ENCODE measurements at regions not wholly inside any gene's neighbourhood (a gene's known extent, or its start where the extent isn't known, plus 50 kb on each side); places are given as distances from the start of the nearest gene placed in this dataset.

- Mint-ChIP-seq H3K4me3 (no peak overlapping the region), H3K4me1 (peaks cover 23% of the 10 kb centered on the region), H3K27ac (no peak overlapping the region), H3K9me3 (no peaks in the 10 kb centered on the region), H3K27me3 (ENCODE audit: low read depth) (no peaks in the 10 kb centered on the region), H3K36me3 (ENCODE audit: low read depth) (no peaks in the 10 kb centered on the region)
- TF ChIP-seq, protein P1, sequence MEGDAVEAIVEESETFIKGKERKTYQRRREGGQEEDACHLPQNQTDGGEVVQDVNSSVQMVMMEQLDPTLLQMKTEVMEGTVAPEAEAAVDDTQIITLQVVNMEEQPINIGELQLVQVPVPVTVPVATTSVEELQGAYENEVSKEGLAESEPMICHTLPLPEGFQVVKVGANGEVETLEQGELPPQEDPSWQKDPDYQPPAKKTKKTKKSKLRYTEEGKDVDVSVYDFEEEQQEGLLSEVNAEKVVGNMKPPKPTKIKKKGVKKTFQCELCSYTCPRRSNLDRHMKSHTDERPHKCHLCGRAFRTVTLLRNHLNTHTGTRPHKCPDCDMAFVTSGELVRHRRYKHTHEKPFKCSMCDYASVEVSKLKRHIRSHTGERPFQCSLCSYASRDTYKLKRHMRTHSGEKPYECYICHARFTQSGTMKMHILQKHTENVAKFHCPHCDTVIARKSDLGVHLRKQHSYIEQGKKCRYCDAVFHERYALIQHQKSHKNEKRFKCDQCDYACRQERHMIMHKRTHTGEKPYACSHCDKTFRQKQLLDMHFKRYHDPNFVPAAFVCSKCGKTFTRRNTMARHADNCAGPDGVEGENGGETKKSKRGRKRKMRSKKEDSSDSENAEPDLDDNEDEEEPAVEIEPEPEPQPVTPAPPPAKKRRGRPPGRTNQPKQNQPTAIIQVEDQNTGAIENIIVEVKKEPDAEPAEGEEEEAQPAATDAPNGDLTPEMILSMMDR (IDR thresholded peaks at IDR 0.05; ENCODE audit: unreplicated experiment in 3 of 3) = no peak
Observed at GRCh38 chr4:110675426-110675825, 52.5 kb upstream of the PITX2 start.

DNA sequence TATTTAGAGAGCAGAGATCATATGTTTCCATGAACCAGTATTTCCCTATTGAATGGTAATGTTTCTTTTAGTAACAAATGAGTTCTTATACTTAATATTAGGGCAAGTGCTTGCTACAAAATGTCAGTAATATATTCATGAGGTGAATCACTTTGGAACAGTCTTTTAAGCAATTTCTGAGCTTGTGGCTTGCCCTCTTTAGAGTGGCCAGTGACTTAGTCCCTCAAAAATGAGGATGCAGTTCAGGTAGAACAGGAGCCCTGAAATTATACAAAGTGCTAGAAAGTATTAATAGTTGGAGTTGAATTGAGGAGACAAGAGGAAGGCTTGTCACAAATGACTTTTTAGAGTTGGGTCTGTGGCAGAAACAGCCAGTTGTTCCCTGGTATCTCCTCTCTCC, 53.4 kb upstream of the PITX2 start:
- TF ChIP-seq, protein P1 (IDR thresholded peaks at IDR 0.05; ENCODE audit: unreplicated experiment in 3 of 3) = no peak
- Mint-ChIP-seq H3K9me3 (no peaks in the 10 kb centered on the region), H3K27me3 (ENCODE audit: low read depth) (no peaks in the 10 kb centered on the region), H3K4me1 (peaks cover 29% of the 10 kb centered on the region), H3K36me3 (ENCODE audit: low read depth) (no peaks in the 10 kb centered on the region), H3K27ac (no peak overlapping the region), H3K4me3 (no peak overlapping the region)

DNA sequence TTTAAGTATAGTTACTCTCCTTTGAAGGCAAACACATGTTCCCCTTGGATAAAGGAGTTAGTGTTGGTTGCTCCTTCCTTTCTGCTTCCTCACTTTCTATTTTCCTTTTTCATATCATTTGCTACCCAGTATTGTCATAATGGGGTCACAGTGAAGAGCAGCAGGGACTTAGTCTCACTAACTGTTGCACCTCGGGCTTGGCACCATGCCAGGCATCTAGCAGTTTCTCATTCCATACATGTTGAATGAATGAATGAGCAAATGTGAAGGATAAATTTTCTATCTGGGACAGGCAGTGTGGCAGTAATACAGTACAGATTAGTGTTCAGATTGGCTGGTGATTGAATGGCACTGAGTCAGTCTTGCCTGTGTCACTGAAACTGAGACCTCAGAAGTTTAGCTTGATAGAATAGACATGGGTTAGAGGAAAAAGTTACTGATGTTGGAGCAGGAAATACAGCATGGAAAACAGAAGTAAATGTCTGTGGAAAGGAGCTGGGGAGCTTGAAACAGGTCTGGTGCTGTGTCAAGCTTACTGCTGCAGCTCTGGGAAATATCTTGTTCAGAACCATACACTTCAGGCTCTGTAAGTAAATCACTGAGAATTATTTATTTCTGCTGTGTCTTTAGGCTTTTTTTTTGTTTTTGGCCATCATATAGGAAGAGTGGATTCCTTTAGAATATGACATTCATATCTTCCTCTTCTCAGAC, 55.8 kb upstream of the PITX2 start:
- Mint-ChIP-seq H3K4me1 (peaks cover 41% of the 10 kb centered on the region), H3K27me3 (ENCODE audit: low read depth) (no peaks in the 10 kb centered on the region), H3K4me3 (no peak overlapping the region), H3K36me3 (ENCODE audit: low read depth) (no peaks in the 10 kb centered on the region), H3K27ac (peak overlapping the region in 1 of 3 experiments; percentile 20), H3K9me3 (no peaks in the 10 kb centered on the region)
- TF ChIP-seq, protein P1 (IDR thresholded peaks at IDR 0.05; ENCODE audit: unreplicated experiment in 3 of 3) = no peak

DNA sequence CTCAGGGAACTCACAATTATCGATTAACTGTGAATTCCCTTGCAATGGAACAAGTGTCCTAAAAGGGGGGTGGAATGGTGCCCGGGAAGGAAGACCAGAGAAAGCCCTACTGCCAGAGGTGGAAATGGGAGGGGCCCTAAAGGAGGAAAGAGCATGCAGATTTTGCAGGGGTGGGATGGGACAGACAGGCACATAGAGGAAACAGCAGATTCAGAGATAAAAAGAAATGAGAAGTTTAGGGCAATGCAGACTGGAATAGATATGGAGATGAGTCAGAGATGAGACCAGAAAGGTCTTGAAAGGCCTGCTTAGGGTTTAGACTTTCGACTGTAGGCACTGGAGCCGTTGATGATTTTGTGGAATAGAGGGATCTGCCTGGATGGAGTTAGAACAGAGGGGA, 57.4 kb upstream of the PITX2 start:
- H3K36me3 Mint-ChIP-seq (ENCODE audit: low read depth) = no peaks in the 10 kb centered on the region
- peaks cover 49% of the 10 kb centered on the region for H3K4me1 Mint-ChIP-seq
- H3K27me3 Mint-ChIP-seq (ENCODE audit: low read depth) = no peaks in the 10 kb centered on the region

GRCh38 chr4:110681381-110681780, 58.5 kb upstream of the PITX2 start:
- Mint-ChIP-seq H3K4me3 (no peak overlapping the region), H3K4me1 (peaks cover 49% of the 10 kb centered on the region), H3K27me3 (ENCODE audit: low read depth) (no peaks in the 10 kb centered on the region), H3K9me3 (no peaks in the 10 kb centered on the region), H3K27ac (no peak overlapping the region), H3K36me3 (ENCODE audit: low read depth) (no peaks in the 10 kb centered on the region)
- TF ChIP-seq, protein P1 (IDR thresholded peaks at IDR 0.05; ENCODE audit: unreplicated experiment in 3 of 3) = no peak

More for the DNA sequence above, 57.4 kb upstream of the PITX2 start:
- Mint-ChIP-seq H3K4me3 (no peak overlapping the region), H3K27ac (peak overlapping the region in 1 of 3 experiments; percentile 9), H3K9me3 (no peaks in the 10 kb centered on the region)
- TF ChIP-seq, protein P1 (IDR thresholded peaks at IDR 0.05; ENCODE audit: unreplicated experiment in 3 of 3) = no peak

DNA sequence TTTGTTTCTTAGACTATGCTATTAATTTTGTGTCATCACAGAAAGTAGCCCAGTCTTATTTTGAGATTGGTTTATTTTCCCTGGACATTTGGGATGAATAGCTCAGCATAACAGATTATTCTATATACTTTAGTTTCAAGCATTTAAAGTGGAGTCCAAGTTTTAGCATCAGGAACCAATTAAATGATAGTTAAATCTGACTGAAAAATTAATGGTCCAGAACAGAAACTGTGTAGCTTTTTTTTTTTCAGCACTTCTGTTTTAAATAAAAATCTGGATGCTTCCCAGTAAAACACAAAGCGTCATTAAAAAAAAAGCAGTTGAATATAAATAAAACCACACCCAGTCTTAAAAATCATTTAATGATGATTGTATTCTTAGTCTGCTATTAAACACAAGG, 59.4 kb upstream of the PITX2 start:
- TF ChIP-seq, protein P1 (IDR thresholded peaks at IDR 0.05; ENCODE audit: unreplicated experiment in 3 of 3) = no peak
- no peaks in the 10 kb centered on the region for H3K9me3 Mint-ChIP-seq
- H3K27ac Mint-ChIP-seq = peak overlapping the region in 1 of 3 experiments; percentile 48

More for the DNA sequence above, 59.4 kb upstream of the PITX2 start:
- no peak overlapping the region for H3K4me3 Mint-ChIP-seq
- no peaks in the 10 kb centered on the region for H3K27me3 Mint-ChIP-seq (ENCODE audit: low read depth)
- H3K4me1 Mint-ChIP-seq = peaks cover 49% of the 10 kb centered on the region
- no peaks in the 10 kb centered on the region for H3K36me3 Mint-ChIP-seq (ENCODE audit: low read depth)
